CD4-positive, alpha-beta T cell treated with Interleukin-4 for 1 hour (primary cell): ENCODE measurements at regions not wholly inside any gene's neighbourhood (a gene's known extent, or its start where the extent isn't known, plus 50 kb on each side); places are given as distances from the start of the nearest gene placed in this dataset.
"Not testable (repeated sequence)": the region's sequence is repeated elsewhere in the genome, so short reads cannot be mapped to it uniquely, and the experiment has no call there.

ENCODE experiments used
- DNase-seq, 2 donors: peaks; one replicate each; pipeline ENCODE4 v3.0.0-alpha.2; 2020 to 2022

GRCh38 chr17:34051046-34051445 lies 204.0 kb upstream of the CCL2 start:
- no peak for DNase-seq

- no peak for DNase-seq
Measured at GRCh38 chr17:34054495-34054894, 200.6 kb upstream of the CCL2 start.

DNA sequence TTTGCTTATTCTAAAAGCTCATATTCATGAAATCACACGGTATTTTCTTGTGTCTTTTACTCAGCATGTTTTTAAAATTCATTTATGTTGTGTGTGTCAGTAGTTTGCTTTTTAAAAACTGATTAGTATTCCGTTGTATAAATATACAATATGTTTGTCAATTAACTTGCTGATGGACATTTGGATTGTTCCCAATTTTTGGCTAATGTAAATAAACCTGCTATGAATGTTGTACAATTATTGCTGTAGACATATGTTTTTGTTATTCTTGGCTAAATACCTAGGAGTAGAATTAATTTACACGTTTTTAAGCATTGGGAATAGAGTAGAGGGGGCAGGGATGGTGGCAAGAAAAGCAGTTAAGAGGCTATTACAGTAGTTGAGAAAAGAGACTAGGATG lies 199.5 kb upstream of the CCL2 start:
- no peak for DNase-seq

GRCh38 chr17:34059423-34060220 lies 195.5 kb upstream of the CCL2 start:
- DNase-seq = no peak

GRCh38 chr17:34066528-34066927 lies 188.6 kb upstream of the CCL2 start:
- no peak for DNase-seq

DNA sequence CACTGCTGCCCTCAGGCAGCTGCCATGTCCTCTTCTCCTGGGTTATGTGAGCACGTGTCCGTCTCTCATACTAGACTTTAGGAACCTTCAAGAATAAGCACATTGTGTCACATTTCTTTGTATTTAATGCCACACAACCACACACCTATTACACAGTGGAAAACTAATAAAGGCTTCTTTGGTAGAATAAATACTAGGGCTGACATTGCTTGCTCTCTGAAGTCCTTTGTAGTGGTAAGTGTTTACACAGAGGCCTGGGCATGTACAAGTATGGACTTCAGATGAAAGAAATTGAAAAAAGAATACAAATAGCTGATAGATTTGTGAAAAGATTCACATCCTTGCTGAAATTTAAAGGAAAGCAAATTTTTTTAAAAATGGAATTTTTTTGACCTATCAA lies 188.1 kb upstream of the CCL2 start:
- no peak for DNase-seq

DNA sequence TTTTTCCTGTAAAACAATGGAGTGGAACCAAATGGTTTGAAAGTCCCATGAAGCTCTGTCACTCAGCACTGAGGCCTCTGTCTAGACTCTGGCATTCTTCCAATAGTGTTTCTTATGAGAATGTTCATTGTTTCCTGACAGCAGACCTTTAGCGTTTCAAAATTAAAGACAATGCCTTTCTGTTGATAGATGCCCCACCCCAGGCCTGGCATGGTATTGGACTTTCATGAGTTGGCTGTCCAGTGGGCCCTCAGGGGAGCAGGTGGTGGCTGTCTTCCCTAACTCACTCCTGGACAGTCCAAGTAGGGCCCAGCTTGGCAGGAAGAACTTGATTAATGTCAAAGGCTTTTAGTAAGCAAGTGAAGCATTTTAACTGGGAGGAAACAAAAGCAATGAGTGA lies 186.5 kb upstream of the CCL2 start:
- DNase-seq = no peak

DNA sequence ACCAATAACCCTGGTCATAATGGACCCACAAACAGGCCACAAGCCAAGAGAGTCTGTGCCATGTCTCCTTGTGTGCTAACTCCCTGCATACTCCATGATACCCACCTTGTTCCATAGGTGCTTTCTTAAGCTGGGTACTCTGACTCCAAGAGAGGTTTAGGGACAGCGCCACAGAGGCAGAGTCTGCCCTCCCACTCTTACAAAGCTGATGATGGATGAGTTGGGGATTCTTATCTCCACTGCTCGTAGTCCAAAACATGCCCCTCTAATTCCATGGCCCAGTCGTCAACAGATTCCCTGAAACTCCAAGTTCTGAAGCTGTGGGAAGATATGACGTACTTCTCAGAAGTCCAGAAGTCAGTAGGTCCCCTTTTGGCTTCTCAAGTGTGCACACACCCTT lies 184.4 kb upstream of the CCL2 start:
- DNase-seq = no peak

DNA sequence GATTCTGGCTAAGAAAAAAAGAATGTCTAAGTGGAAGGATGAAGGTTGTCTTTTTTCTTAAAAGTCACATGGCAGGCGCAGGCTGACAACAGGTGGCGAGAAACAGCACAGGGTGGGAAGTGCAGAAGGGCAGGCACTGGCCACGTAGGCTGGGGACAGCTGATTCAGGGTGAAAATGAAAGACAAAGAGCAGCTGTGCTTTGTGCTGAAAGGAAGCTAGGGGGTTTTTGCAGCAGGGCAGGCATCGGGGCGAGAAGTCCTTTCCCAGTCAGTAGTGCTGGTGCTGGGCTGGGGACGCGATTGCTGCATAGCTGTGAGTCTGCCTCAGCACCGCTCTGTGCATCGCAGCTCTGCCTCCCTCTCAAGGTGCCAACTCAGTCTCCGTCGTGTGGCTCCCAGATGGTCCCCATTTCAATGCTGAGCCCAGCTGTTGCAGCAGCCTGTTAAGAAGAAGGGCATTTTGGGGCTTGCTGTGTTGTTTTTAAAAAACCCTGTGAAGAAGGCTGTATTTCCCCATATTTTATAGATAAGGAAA lies 183.1 kb upstream of the CCL2 start:
- DNase-seq = no peak

- no peak for DNase-seq
Measured at GRCh38 chr17:34075076-34075475, 180.0 kb upstream of the CCL2 start.

GRCh38 chr17:34076743-34077631 lies 178.1 kb upstream of the CCL2 start:
- no peak for DNase-seq

DNA sequence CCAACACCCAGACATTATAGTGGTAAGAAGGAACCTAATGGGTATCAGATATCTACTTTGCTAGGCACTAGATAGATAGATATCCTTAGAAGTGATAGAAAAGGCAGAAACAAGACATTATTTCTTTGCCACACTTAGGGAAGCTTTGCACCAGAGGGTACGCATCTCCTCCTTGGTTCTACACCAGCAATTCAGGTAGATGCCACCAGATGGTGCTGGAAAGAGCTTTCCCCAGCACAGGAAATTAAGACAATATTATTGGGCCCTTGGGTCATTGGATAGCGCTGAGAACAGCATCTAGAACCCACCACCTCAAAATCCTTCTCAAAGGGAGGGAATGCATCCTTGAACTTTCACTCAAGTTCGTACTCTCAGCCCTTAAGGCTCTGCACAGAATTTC lies 173.8 kb upstream of the CCL2 start:
- DNase-seq = no peak

DNA sequence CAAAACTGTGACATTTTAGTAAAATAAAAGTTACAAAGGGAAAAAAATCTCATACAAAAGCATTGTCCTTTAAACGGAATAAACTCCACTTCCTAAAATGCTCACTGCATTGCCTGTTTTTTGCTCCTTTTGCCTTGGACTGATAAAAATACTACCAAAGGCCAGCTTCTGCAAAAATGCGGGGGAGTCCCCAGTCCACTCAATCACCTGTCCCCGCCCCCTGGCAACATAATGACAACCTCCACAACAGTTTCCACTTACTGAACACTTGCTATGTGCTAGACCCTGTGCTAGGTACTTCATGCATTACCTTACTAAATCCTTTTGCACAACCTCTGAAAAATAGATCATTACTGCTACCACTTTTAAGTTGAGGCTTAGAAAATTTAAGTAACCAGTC lies 172.7 kb upstream of the CCL2 start:
- no peak for DNase-seq

GRCh38 chr17:34089042-34089441 lies 166.0 kb upstream of the CCL2 start:
- DNase-seq = not testable (repeated sequence)

DNA sequence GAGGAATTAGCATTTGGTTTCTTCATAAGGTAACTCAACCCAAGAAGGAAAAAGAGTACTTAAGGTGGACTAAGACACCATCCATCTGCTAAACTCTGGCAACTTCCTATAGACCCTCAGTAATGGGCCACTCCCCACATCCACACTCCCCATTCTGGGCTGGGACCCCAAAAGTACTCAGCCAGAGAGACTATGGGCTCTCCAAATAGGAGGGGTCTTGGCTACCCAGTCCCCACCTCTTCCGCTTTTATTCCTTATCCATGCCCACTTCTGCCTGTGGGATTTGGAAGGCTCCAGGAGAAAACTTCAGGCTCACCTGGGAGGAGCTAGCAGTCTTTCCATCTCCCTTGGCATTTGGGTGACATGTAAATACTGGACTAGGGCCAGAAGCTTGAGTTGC lies 164.5 kb upstream of the CCL2 start:
- DNase-seq = no peak

DNA sequence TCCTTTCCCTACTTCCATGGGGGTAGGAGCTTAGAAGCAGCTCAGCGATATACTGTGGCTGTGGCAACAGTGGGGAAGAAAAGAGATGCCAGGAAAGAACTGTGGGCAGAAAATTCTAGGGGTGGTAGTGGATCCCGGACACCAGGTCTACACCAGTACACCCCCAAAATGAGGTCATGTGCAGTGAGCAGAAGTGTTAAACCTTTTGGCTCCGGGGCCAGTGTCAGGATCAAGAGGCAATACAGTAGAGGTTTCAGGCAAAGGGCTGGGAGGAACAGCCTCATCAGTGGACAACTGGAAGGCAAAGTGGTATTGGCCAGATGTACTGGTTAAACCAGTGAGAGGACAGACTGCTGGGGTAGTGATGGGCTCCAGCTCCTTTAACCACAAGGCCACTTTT lies 163.1 kb upstream of the CCL2 start:
- no peak for DNase-seq

DNA sequence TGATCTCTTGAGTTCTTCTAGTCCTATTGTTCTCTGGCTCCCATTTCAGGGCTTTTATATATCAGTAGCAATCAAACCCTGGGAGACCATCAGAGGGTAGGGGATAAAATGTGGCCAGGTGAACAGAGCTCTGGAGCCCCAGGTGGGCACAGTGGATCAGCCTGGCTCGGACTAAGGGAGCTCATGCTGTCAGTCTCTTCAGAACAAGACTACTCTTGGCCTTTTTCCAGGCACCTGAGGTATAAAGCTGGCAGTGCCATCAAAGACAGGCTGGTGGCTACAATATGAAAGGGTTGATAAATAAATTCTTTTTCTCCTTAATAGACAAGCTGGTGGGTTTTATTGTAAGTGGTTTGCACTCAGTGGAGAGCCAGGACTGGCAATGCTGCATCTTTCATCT lies 160.0 kb upstream of the CCL2 start:
- no peak for DNase-seq

- DNase-seq = no peak
Measured at GRCh38 chr17:34098699-34099098, 156.4 kb upstream of the CCL2 start.

DNA sequence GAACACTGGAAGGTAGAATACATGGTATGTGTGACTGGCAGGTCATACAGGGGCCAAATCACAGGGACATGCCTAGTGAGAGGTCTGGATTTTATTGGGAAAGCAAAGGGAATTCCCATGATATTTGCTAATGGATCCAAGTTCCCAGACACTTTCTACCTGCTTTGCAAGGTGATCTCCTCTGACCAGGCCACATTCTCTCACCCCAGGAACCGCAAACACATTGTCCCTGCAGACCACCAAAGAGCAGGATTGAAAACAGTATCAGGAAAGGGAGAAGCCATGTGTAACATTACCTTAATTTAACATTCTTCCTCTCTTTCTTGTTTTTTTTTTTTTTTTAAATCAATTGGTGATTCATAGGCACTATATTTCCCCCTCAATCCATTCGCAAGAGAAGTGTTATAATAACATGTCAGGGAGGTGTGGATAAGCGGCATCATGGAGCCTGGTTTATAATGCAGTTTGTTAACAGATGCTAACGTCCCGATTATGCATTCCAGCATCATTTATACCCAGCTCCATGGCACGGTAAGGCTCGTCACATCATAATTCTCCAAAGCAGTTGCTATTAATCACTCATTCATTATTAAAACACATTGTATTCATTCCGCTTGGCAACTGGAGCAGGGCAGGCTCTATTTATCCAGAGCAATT lies 155.1 kb upstream of the CCL2 start:
- no peak for DNase-seq

DNA sequence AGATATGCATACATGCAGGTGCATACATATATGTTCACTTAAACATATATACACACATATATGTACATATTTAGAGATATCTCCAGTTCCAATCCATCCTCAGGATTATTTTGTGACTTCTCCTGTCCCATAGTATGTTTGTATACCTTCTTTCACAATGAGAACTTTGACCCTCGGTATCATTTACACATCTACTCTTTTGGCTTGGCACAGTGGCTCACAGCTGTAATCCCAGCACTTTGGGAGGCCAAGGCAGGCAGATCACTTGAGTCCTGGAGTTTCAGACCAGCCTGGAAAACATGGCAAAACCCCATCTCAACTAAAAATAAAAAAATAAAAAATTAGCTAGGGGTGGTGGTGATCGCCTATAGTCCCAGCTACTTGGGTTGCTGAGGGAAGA lies 148.1 kb upstream of the CCL2 start:
- no peak for DNase-seq

- no peak for DNase-seq
Measured at GRCh38 chr17:34110315-34110714, 144.8 kb upstream of the CCL2 start.

DNA sequence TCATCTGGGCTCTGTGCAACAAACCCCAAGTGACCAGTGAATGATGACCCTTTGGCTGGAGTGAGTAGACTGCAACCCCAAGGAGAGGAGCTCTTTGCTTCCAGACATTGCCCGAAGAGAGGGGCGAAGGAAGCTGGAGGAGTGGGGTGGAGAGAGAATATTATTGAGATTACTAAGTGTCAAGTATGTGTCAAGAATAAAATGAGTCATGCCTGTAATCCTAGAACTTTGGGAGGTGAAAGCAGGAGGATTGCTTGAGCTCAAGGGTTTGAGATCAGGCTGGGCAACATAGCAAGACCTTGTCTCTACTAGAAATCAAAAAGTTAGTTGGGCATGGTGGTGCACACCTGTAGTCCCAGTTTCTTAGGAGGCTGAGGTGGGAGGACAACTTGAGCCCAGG lies 142.0 kb upstream of the CCL2 start:
- no peak for DNase-seq

DNA sequence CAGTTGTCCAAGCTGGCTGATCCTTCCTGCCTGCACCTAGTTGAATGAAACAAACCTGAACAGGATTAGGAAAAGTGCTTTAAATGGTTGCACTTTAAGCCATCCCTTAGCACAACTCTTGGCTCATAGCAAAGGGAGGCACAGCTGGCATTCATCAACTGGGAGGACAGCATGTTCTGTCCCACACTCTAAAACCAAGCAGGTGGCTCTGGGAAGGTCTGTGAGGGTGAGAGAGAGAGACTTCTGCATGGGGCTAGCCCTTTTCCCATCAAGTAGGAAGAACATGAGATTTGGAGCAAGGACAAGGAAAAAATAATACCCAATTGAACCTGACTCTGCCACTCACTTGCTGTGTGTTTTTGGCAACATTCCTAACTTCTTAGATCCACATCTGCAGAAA lies 140.9 kb upstream of the CCL2 start:
- DNase-seq = no peak

GRCh38 chr17:34116306-34116705 lies 138.8 kb upstream of the CCL2 start:
- DNase-seq = no peak
